GM19395 (cell line): ENCODE measurements at regions not wholly inside any gene's neighbourhood (a gene's known extent, or its start where the extent isn't known, plus 50 kb on each side); places are given as distances from the start of the nearest gene placed in this dataset.

Source experiments
- ATAC-seq: cut with Tn5 transposase; IDR thresholded peaks from one replicate; pipeline ENCODE4 v1.9.1; 2021; ENCODE audit warnings: mild to moderate bottlenecking, moderate library complexity; ENCODE audit not compliant: unreplicated experiment

GRCh38 chr18:56096861-56097260 is 508.9 kb upstream of the TCF4 start:
- ATAC-seq = no peak

GRCh38 chr18:56089612-56090258 is 501.7 kb upstream of the TCF4 start:
- ATAC-seq = peak; percentile 87

GRCh38 chr18:56086786-56087185 is 498.8 kb upstream of the TCF4 start:
- no peak for ATAC-seq

GRCh38 chr18:56086176-56086575 is 498.2 kb upstream of the TCF4 start:
- ATAC-seq = no peak

GRCh38 chr18:56085551-56085950 is 497.6 kb upstream of the TCF4 start:
- no peak for ATAC-seq

GRCh38 chr18:56083523-56084287 is 495.7 kb upstream of the TCF4 start:
- no peak for ATAC-seq

- no peak for ATAC-seq
Observed at GRCh38 chr18:56083097-56083521, 495.1 kb upstream of the TCF4 start.

- ATAC-seq = no peak
Observed at GRCh38 chr18:56076723-56077122, 488.7 kb upstream of the TCF4 start.

- no peak for ATAC-seq
Observed at GRCh38 chr18:56068701-56069100, 480.7 kb upstream of the TCF4 start.

- no peak for ATAC-seq
Observed at GRCh38 chr18:56067969-56068671, 480.1 kb upstream of the TCF4 start.

GRCh38 chr18:56067214-56067894 is 479.4 kb upstream of the TCF4 start:
- ATAC-seq = no peak

GRCh38 chr18:56066524-56067213 is 478.7 kb upstream of the TCF4 start:
- no peak for ATAC-seq

- ATAC-seq = no peak
Observed at GRCh38 chr18:56065086-56065485, 477.1 kb upstream of the TCF4 start.

- ATAC-seq = no peak
Observed at GRCh38 chr18:56062931-56063330, 474.9 kb upstream of the TCF4 start.

- no peak for ATAC-seq
Observed at GRCh38 chr18:56060967-56061541, 473.1 kb upstream of the TCF4 start.

GRCh38 chr18:56052202-56052601 is 464.2 kb upstream of the TCF4 start:
- ATAC-seq = no peak

- no peak for ATAC-seq
Observed at GRCh38 chr18:56044239-56044638, 456.2 kb upstream of the TCF4 start.

GRCh38 chr18:56043641-56044061 is 455.7 kb upstream of the TCF4 start:
- ATAC-seq = no peak

GRCh38 chr18:56042915-56043536 is 455.0 kb upstream of the TCF4 start:
- ATAC-seq = no peak
